HG02763 (cell line): ENCODE measurements at regions not wholly inside any gene's neighbourhood (a gene's known extent, or its start where the extent isn't known, plus 50 kb on each side); places are given as distances from the start of the nearest gene placed in this dataset.

Experiments
- ATAC-seq: cut with Tn5 transposase; IDR thresholded peaks from one replicate; pipeline ENCODE4 v1.9.1; 2021; ENCODE audit warnings: mild to moderate bottlenecking, moderate library complexity; ENCODE audit not compliant: unreplicated experiment

DNA sequence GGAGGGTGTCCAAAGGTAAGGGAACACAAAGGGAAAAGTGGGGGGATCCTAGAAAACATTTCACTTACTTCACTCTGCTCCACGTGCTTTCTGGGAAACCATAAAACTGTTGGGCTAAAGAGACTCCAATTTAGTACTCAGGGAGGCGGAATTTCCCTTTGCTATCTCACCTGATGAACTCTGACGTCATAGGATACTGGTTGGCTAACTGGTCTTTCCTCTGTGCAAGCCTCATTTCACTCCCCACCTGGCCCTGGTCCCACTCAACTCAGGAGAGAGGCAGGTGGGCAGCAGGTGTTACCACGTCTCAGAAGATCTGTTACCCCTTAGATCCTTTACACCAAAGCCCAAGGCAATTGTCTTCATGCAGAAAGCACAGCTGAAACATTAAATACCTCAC, 51.8 kb upstream of the PMAIP1 start:
- no peak for ATAC-seq

DNA sequence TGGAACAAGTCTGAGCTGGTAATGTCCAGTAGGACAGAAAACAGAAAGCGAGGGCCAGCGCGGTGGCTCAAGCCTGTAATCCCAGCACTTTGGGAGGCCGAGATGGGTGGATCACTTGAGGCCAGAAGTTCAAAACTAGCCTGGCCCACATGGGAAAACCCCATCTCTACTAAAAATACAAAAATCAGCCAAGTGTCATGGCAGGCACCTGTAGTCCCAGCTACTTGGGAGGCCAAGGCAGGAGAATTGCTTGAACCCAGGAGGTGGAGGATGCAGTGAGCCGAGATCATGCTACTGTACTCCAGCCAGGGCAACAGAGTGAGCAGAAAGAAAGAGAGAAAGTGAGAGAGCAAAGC, 52.3 kb upstream of the PMAIP1 start:
- ATAC-seq: peak; percentile 8

DNA sequence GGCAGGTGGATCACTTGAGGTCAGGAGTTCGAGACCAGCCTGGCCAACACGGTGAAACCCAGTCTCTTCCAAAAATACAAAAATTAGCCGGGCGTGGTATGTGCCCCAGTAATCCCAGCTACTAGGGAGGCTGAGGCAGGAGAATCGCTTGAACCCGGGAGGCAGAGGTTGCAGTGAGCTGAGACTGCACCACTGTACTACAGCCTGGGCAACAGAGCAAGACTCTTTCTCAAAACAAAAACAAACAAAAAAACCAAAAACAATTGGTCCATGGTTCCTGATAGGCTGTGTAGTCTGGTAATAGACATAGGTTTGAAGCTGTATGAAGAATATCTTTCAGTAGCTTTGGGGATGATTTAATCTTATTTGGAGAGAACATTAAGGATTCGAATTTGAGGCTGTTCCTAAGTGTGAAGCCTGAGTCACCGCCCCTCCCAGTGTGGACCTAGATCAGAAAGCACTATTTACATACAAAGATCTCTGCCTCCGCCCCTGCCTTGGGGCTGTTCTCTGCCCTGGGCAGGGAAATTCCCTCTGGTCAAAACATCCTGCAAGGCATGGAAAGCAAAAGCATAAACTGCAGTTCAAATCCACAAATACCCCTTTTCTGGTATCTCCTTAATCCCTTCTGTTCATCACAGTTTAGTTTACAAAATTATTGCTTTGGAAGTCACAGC, 52.8 kb upstream of the PMAIP1 start:
- ATAC-seq: peak; percentile 84

- ATAC-seq: no peak
These were observed 56.8 kb upstream of the PMAIP1 start for GRCh38 chr18:59842947-59843346.

DNA sequence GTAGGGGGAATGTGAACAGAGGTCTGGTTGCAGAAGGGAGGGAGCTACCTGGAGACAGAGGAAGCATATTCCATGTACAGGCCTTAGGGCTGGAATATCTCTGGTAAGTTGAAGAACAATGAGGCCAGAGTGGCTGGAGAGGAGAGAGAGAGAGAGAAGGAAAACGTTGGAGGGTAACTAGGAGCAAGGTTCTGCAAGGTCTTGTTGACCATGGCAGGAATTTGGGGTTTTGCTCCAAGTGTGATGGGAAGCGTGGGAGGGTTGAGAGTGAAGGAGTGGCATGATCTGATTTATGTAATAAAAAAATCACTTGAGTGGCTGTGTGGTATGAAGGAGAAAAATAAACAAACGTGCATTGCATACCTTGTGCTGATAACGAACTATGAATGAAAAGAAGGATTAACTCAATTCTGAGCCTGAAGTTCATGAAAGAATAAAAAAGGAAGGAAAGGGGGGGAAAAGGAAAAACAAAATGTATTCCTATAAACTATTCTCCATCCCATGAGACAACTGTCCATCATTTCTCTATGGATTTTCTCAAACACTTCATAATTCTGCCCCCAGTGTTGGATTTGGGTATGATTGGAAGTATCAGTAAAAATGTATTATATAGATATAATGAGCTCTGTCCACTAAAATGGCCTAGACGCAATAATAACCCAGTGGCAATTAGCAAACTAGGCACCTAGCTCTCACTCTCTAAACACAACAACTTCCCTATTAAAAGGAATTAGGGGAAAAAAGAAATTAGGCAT, 59.7 kb upstream of the PMAIP1 start:
- no peak for ATAC-seq

- no peak for ATAC-seq
These were observed 60.5 kb upstream of the PMAIP1 start for GRCh38 chr18:59839246-59839645.

GRCh38 chr18:59837586-59837985, 62.2 kb upstream of the PMAIP1 start:
- ATAC-seq: peak; percentile 58

- ATAC-seq: no peak
These were observed 64.0 kb upstream of the PMAIP1 start for GRCh38 chr18:59835605-59836379.

DNA sequence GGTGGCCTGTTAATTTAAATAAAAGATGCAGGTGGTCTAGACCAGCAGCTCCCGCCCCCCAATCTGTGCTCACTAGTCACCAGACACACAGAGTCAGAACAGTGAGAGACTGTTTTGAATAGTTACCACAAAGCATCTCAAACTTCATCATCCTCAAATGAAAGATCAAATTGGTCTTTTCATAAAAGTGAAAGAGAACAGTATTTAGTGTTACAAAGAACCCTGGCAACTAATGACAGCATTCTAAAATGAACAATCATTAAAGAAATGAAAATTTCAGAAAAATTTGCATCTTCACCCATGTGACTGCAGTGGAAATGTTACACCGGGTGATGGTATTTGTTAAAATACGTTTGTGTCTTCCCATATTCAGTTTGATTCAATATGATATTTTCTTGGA, 65.5 kb upstream of the PMAIP1 start:
- ATAC-seq: peak; percentile 29

DNA sequence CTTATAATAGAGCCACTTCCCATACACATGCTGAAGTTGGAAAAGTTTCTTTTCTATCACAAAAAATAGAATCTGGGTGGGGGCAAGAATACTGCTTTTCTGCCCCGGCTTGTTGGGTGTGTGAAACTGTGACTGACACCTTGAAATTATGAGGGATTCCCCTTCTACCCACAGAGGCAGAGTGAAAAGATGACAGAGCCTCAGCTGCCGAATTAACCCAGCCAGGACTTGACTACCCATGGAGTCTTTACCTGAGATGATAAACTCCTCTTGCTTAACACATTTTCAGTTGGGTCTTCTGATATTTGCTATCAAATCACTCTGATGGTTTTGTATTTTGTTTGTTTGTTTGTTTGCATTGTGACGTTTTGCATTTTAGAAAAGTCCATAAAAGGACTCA, 66.0 kb upstream of the PMAIP1 start:
- ATAC-seq: peak; percentile 78

GRCh38 chr18:59823596-59824195, 76.1 kb upstream of the PMAIP1 start:
- ATAC-seq: no peak

DNA sequence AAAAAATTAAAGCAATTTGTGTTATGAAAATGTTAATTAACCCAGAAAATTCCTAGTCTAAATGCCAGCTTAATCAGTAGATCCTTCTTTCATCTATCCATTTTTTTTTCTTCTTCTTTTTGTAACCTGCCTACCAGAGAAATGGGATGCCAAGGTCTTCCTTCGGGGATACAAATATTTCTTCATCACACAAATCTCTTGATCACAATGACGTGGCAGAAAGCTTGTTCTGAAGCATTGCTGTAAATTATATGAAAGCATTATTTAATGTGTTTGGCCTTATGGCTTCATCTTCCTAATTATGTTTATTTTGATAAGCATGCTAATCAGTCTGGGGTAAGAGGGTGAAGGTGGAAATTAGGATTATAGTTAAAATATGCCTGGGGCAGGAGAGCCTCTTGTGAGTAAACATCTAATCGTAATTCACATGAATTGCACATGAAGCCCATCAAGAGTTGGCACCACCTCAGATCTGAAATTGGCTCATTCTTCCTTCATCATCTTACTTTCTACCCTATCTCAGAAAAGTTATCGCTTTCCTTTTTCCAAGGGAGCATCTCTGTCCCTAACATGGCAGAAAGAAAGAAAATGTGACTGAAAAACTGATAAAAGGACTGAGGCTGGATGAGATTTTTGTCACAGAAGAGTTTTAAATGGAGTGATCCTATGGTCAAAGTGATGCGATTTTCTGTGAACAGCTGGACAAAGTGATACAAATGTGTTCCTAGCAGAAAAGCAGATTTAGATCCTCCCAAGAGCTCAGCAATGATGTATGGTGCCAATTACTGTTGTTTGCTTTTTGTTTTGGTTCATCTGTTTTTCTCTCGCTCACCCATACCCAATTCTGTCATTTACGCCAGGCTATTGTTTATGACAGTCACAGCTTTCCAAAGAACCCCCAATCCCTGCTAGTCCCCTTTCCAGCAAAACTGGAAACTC, 76.9 kb upstream of the PMAIP1 start:
- no peak for ATAC-seq

DNA sequence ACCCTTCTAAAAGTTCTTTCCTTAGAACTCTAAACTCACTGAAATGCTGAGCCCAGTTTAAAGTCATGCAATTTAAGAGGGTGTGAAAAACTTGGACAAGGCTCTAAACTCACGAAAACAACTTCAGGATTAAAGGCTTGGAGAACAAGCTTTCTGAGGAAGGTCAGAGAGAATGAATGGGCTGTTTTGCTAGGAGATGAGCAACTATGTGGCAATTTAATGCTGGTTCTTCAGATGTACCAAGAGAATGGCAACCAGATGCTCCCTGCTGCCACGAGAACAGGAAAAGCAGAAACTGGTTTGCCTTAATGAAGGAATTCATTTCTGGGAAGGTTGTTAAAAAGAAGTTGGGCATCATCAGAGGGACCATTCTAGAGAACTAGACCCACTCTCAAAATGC, 77.8 kb upstream of the PMAIP1 start:
- ATAC-seq: no peak

- no peak for ATAC-seq
These were observed 79.1 kb upstream of the PMAIP1 start for GRCh38 chr18:59820663-59821062.

- no peak for ATAC-seq
These were observed 81.0 kb upstream of the PMAIP1 start for GRCh38 chr18:59818769-59819168.

DNA sequence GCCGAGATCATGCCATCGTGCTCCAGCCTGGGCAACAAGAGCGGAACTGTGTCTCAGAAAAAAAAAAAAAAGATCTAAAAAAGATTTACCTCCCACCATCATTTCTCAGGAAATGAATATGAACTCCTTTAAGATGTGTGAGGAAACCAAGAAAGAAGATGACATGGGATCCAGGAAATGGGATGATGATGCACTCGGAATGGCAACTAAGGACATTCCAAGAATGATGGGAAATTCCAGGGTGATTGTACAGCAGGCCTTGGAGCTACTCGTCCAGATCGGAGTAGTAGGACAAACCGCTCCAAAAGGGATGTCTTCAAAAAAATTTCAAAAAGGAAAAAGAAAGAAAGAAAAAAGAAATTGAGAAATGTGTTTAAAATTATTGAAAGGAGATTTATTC, 84.9 kb upstream of the PMAIP1 start:
- ATAC-seq: no peak

DNA sequence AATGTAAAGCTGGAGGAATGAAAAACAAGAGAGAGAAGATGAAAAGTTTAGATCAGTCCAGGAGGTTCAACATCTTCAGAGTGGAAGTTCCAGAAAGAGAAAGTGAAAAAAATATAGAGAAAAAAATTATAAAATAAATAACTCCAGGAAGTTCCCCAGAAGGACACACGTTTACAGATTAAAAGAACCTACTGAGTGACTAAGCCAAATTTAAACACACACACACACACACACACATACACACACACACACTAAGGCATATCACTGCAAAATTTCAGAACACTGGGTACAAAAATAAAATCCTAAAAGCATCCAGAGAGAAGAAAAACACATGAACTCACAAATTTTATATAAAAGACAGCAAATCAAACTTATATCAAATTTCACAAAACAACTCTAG, 85.9 kb upstream of the PMAIP1 start:
- ATAC-seq: no peak

GRCh38 chr18:59810735-59811520, 88.9 kb upstream of the PMAIP1 start:
- no peak for ATAC-seq

DNA sequence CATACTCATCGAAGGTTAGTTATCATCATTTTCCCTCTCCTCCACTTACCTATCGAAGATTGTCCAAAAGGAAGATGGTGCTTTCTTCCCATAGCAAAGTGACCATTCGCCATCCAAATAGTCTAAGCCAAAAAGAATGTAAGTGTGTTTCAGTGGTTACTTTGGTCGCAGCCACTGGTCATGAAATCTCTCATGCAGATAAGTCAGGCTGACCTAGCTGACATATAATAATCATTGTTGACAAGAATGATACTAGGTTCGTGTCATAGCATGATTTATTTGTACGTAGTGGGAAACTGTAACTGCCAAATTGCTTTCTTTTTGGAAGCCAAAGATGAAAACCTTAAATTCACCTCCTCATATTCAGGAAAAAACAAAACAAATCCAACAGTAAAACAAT, 89.6 kb upstream of the PMAIP1 start:
- no peak for ATAC-seq

GRCh38 chr18:59802031-59802430, 97.8 kb upstream of the PMAIP1 start:
- no peak for ATAC-seq
